Lower leg skin (tissue), 3 donors: ENCODE measurements at regions not wholly inside any gene's neighbourhood (a gene's known extent, or its start where the extent isn't known, plus 50 kb on each side); places are given as distances from the start of the nearest gene placed in this dataset.

ENCODE experiments used
- POLR2A ChIP-seq, 2 donors: fragments of 450-650 bp; IDR thresholded peaks; one replicate each; pipeline ENCODE4 v1.6.1; 2016 to 2017; ENCODE audit warnings: antibody characterized with exemption in 2 of 2, mild to moderate bottlenecking in 1 of 2, moderate library complexity in 1 of 2
- TF ChIP-seq, protein P1 (sequence below), 3 donors: fragments of 450-650 bp; IDR thresholded peaks; one replicate each; pipeline ENCODE4 v1.5.1; 2016; ENCODE audit warnings: antibody characterized with exemption in 3 of 3, mild to moderate bottlenecking in 3 of 3, moderate library complexity in 2 of 3

DNA sequence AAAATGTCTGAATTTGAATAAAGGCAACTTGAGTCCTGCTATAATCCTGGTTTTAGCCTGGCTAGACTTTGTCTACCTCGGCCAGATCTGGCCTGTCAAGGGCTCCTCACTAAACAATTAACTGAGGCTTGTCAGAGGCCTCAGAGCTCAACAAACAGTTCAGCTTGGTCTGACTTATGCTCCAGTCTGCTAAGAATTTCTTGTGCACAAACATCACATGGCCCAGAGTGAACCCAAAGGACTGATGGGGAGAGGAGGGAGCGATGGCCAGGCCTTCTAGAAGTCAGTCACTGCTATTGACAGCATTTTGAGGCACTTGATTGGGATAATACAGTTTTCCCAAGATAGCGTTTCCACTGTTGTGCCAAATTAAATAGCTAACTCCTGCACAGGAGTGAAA, 555.1 kb upstream of the ID2 start:
- TF ChIP-seq POLR2A (IDR thresholded peaks at IDR 0.05) = no peak
- TF ChIP-seq, protein P1, sequence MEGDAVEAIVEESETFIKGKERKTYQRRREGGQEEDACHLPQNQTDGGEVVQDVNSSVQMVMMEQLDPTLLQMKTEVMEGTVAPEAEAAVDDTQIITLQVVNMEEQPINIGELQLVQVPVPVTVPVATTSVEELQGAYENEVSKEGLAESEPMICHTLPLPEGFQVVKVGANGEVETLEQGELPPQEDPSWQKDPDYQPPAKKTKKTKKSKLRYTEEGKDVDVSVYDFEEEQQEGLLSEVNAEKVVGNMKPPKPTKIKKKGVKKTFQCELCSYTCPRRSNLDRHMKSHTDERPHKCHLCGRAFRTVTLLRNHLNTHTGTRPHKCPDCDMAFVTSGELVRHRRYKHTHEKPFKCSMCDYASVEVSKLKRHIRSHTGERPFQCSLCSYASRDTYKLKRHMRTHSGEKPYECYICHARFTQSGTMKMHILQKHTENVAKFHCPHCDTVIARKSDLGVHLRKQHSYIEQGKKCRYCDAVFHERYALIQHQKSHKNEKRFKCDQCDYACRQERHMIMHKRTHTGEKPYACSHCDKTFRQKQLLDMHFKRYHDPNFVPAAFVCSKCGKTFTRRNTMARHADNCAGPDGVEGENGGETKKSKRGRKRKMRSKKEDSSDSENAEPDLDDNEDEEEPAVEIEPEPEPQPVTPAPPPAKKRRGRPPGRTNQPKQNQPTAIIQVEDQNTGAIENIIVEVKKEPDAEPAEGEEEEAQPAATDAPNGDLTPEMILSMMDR (IDR thresholded peaks at IDR 0.05) = no peak
